ENCODE measurements at regions not wholly inside any gene's neighbourhood (a gene's known extent, or its start where the extent isn't known, plus 50 kb on each side); places are given as distances from the start of the nearest gene placed in this dataset.

DNA sequence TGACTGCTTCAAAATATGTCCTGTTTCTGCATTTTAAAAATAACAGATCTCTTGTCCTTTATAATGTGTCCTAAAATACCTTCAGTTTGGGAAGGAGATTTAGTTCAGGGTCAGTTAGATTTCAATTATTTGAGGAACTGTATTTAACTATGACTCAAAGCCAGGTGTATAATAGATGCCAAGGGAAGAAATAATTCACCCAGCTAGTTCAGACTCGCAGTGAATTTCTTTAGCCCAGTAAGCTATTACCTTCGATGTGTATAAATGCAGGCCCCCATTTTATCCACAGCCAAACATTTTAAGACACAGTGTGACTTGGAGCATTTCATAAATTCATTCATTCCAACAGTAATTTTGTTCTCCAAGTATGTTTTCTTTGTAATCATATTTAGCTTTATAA is 458.0 kb downstream of the ZNF385D start:
- TF ChIP-seq SUZ12 (IDR thresholded peaks at IDR 0.05) (no peak), ARNT (IDR thresholded peaks at IDR 0.05) (no peak), BHLHE40 (IDR thresholded peaks at IDR 0.05; ENCODE audit: borderline replicate concordance) (no peak), TARDBP (IDR thresholded peaks at IDR 0.05) (no peak)

All from HEK293T (cell line).